Trophoblast cell (in vitro differentiated cells and primary cell): ENCODE measurements at regions not wholly inside any gene's neighbourhood (a gene's known extent, or its start where the extent isn't known, plus 50 kb on each side); places are given as distances from the start of the nearest gene placed in this dataset.

Experiments used
- DNase-seq, 2 donors: peaks; one replicate each; pipeline ENCODE4 v3.0.0-alpha.2; 2016
- H2AFZ ChIP-seq: 2 replicates; pipeline ENCODE4 v1.6.1; 2013; ENCODE audit warnings: low read length, moderate library complexity, mild to moderate bottlenecking; ENCODE audit not compliant: insufficient read depth, poor library complexity
- H2AK5ac ChIP-seq: 2 replicates; pipeline ENCODE4 v1.6.1; 2013; ENCODE audit warnings: mild to moderate bottlenecking, low read length
- H2BK120ac ChIP-seq: 2 replicates; pipeline ENCODE4 v1.6.1; 2013; ENCODE audit warnings: low read length, mild to moderate bottlenecking, moderate library complexity; ENCODE audit not compliant: insufficient read depth, poor library complexity
- H2BK12ac ChIP-seq: 2 replicates; pipeline ENCODE4 v1.6.1; 2013; ENCODE audit warnings: mild to moderate bottlenecking, low read length, moderate library complexity
- H2BK5ac ChIP-seq: 2 replicates; pipeline ENCODE4 v1.6.1; 2013; ENCODE audit warnings: low read length, low read depth, moderate library complexity, mild to moderate bottlenecking; ENCODE audit not compliant: poor library complexity
- H3K14ac ChIP-seq: 2 replicates; pipeline ENCODE4 v1.6.1; 2013; ENCODE audit warnings: mild to moderate bottlenecking, low read length
- H3K18ac ChIP-seq: 2 replicates; pipeline ENCODE4 v1.6.1; 2013; ENCODE audit warnings: mild to moderate bottlenecking, low read length
- H3K23ac ChIP-seq: 2 replicates; pipeline ENCODE4 v1.6.1; 2013; ENCODE audit warnings: low read length
- H3K27ac ChIP-seq: 2 replicates; pipeline ENCODE4 v1.5.1; 2013; ENCODE audit warnings: low read depth, mild to moderate bottlenecking, inconsistent platforms, low read length, moderate library complexity
- H3K27me3 ChIP-seq: 2 replicates; pipeline ENCODE4 v1.6.1; 2013; ENCODE audit warnings: inconsistent platforms, mild to moderate bottlenecking, low read length, moderate library complexity; ENCODE audit not compliant: insufficient read depth
- H3K36me3 ChIP-seq, 2 experiments: 1 replicate in 1 of 2; 2 replicates in 1 of 2; pipeline ENCODE4 v1.6.1; 2013; ENCODE audit warnings: low read length in 2 of 2, mild to moderate bottlenecking in 2 of 2, moderate library complexity in 1 of 2; ENCODE audit not compliant: insufficient read depth in 2 of 2, control insufficient read depth in 1 of 2
- H3K4ac ChIP-seq: 2 replicates; pipeline ENCODE4 v1.6.1; 2013; ENCODE audit warnings: low read depth, mild to moderate bottlenecking, low read length, moderate library complexity
- H3K4me1 ChIP-seq, 2 experiments: 1 replicate in 1 of 2; 2 replicates in 1 of 2; pipeline ENCODE4 v1.6.1; 2013; ENCODE audit warnings: low read length in 2 of 2, mild to moderate bottlenecking in 2 of 2, moderate library complexity in 1 of 2; ENCODE audit not compliant: insufficient read depth in 2 of 2, control insufficient read depth in 1 of 2
- H3K4me2 ChIP-seq: 2 replicates; pipeline ENCODE4 v1.6.1; 2013; ENCODE audit warnings: inconsistent platforms, mild to moderate bottlenecking, low read length, moderate library complexity
- H3K4me3 ChIP-seq: 2 replicates; pipeline ENCODE4 v1.5.1; 2013; ENCODE audit warnings: mild to moderate bottlenecking, low read depth, low read length, inconsistent platforms
- H3K79me1 ChIP-seq: one replicate; pipeline ENCODE4 v1.6.1; 2013; ENCODE audit warnings: low read length
- H3K79me2 ChIP-seq: 2 replicates; pipeline ENCODE4 v1.6.1; 2013; ENCODE audit warnings: low read length, mild to moderate bottlenecking; ENCODE audit not compliant: control insufficient read depth, insufficient read depth, poor library complexity
- H3K9ac ChIP-seq: 2 replicates; pipeline ENCODE4 v1.6.1; 2013; ENCODE audit warnings: mild to moderate bottlenecking, low read length
- H3K9me3 ChIP-seq: 2 replicates; pipeline ENCODE4 v1.6.1; 2013; ENCODE audit warnings: low read depth, mild to moderate bottlenecking, control low read depth, inconsistent platforms, low read length; ENCODE audit not compliant: insufficient read depth
- H4K12ac ChIP-seq: 2 replicates; pipeline ENCODE4 v1.6.1; 2013; ENCODE audit warnings: low read depth, mild to moderate bottlenecking, low read length, moderate library complexity
- H4K8ac ChIP-seq: 2 replicates; pipeline ENCODE4 v1.6.1; 2013; ENCODE audit warnings: low read depth, mild to moderate bottlenecking, low read length, moderate library complexity
- H4K91ac ChIP-seq: one replicate; pipeline ENCODE4 v1.6.1; 2013; ENCODE audit warnings: low read depth, mild to moderate bottlenecking, low read length, moderate library complexity
- WGBS: extraction: QIAGEN DNeasy Blood & Tissue Kit; methylation state at CpG from one replicate; pipeline ENCODE4 v1.1.7; 2013; ENCODE audit warnings: missing lambda C conversion rate; ENCODE audit not compliant: insufficient read length, insufficient coverage; ENCODE audit errors: extremely low coverage; 5-methylcytosine and 5-hydroxymethylcytosine counted together

DNA sequence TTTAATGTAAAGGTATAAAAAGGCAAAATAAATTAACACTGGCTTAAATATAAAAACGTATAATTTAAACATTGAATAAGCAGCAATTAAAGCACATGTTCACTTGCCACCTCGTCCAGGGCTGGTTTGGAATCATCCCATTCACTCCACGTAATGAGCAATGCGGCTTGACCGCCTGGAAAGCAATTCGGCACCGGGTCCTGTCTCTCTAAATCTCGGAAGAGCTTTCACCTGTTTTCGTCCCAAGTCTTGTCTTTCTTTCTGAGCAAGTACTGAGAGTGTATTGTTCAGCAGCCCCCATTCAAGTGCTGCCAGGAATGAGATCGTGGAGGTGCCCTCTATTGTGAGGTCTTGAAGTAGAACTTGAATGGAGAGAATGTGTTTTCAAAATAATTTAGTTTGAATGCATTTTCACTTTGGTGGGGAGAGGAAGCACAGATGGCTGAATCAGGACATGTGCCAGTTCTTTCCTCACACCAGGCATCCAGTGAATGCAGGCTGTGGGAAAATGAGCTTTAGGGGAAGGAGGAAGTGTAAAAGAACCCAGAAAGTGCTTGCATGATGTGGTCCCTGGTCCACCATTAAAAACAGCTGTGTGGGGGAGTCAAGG, 515.2 kb downstream of the REEP3 start:
- Histone ChIP-seq H3K27me3 (no peaks in the 10 kb centered on the region), H3K4me1 (no peaks in the 10 kb centered on the region), H4K91ac (no peak overlapping the region), H3K27ac (no peak overlapping the region), H3K36me3 (no peaks in the 10 kb centered on the region), H3K23ac (no peak overlapping the region), H3K18ac (no peak overlapping the region), H3K4me2 (no peak overlapping the region), H4K12ac (no peak overlapping the region), H3K4ac (no peak overlapping the region), H3K9me3 (no peaks in the 10 kb centered on the region), H2AFZ (no peak overlapping the region), H3K4me3 (no peak overlapping the region), H2AK5ac (no peak overlapping the region), H3K79me1 (no peaks in the 10 kb centered on the region), H4K8ac (no peak overlapping the region), H3K9ac (no peak overlapping the region), H3K14ac (no peak overlapping the region), H3K79me2 (peaks cover 1% of the 10 kb centered on the region), H2BK120ac (no peak overlapping the region), H2BK5ac (no peak overlapping the region), H2BK12ac (no peak overlapping the region)
- DNase-seq = no peak
- WGBS = no CpG with 5 or more reads among the region's 10 CpGs

DNA sequence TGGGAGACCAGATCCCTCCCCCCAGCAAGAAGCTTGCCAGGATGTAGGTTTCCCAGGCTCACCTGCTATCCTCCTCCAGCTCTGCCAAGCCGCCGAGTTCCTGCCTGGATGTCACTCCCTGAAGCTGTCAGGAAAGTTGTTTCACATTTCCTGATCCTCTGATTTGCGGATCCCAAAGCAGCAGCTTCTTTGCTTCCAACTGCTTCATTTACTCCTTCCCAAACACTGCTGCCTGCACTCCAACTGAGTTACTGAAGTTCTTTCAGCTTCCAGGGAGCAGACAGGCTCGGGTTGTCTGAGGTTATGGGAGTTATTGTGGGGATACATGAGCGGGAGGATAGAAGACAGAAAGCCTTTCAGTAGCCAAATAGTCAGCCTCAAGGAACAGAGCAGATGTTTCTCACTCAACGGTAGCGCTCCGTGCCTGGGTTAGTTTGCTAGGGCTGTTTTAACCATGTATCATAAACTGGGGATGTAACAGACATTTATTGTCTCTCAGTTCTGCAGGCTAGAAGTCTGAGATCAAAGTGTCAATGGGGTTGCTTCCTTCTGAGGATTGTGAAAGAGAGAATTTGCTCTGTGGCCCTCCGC, 516.0 kb downstream of the REEP3 start:
- Histone ChIP-seq H3K18ac (no peak overlapping the region), H2BK5ac (no peak overlapping the region), H3K79me2 (peaks cover 1% of the 10 kb centered on the region), H3K9me3 (no peaks in the 10 kb centered on the region), H3K36me3 (no peaks in the 10 kb centered on the region), H3K4me1 (no peaks in the 10 kb centered on the region), H3K27ac (no peak overlapping the region), H3K27me3 (no peaks in the 10 kb centered on the region), H3K23ac (no peak overlapping the region), H3K79me1 (no peaks in the 10 kb centered on the region), H3K4me3 (no peak overlapping the region), H3K14ac (no peak overlapping the region), H2AK5ac (no peak overlapping the region), H2BK12ac (no peak overlapping the region), H2BK120ac (no peak overlapping the region), H4K8ac (no peak overlapping the region), H3K4me2 (no peak overlapping the region), H3K4ac (no peak overlapping the region), H4K12ac (no peak overlapping the region), H2AFZ (no peak overlapping the region), H3K9ac (no peak overlapping the region), H4K91ac (no peak overlapping the region)
- DNase-seq = no peak
- no CpG with 5 or more reads among the region's 9 CpGs for WGBS

DNA sequence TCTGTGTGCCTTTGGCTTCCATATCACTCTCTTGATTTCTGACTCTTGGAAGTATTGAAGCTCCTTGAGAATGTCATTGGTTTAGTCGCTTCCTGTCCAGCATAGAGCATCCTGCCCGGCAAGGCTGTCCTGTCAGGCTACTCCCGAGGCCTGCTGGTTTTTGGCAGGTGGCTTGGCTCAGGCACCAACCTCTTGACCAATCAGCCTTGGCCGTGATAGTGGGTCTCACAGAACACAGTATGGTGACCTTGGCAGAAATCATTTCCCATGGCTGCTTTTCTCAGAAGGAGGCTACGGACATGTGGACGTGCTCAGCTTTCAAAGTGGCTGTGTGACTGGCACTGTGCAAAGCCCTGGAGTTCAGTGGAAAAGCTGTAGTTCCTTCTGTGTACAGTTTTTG, 516.9 kb downstream of the REEP3 start:
- H2AFZ ChIP-seq = no peak overlapping the region
- no peak overlapping the region for H2BK120ac ChIP-seq
- no peak overlapping the region for H3K4ac ChIP-seq
- WGBS = no CpG with 5 or more reads among the region's 6 CpGs
- H3K23ac ChIP-seq = no peak overlapping the region
- H3K79me2 ChIP-seq = peaks cover 1% of the 10 kb centered on the region
- H2BK12ac ChIP-seq = no peak overlapping the region
- H3K18ac ChIP-seq = no peak overlapping the region
- H3K9me3 ChIP-seq = no peaks in the 10 kb centered on the region
- H3K27ac ChIP-seq = no peak overlapping the region
- no peak overlapping the region for H4K8ac ChIP-seq
- no peaks in the 10 kb centered on the region for H3K79me1 ChIP-seq
- no peak for DNase-seq
- no peak overlapping the region for H4K91ac ChIP-seq
- no peak overlapping the region for H2BK5ac ChIP-seq
- H4K12ac ChIP-seq = no peak overlapping the region
- H3K36me3 ChIP-seq = no peaks in the 10 kb centered on the region
- H3K9ac ChIP-seq = no peak overlapping the region
- H3K4me1 ChIP-seq = no peaks in the 10 kb centered on the region
- no peak overlapping the region for H3K4me3 ChIP-seq
- no peak overlapping the region for H3K4me2 ChIP-seq
- no peaks in the 10 kb centered on the region for H3K27me3 ChIP-seq
- no peak overlapping the region for H3K14ac ChIP-seq
- no peak overlapping the region for H2AK5ac ChIP-seq

DNA sequence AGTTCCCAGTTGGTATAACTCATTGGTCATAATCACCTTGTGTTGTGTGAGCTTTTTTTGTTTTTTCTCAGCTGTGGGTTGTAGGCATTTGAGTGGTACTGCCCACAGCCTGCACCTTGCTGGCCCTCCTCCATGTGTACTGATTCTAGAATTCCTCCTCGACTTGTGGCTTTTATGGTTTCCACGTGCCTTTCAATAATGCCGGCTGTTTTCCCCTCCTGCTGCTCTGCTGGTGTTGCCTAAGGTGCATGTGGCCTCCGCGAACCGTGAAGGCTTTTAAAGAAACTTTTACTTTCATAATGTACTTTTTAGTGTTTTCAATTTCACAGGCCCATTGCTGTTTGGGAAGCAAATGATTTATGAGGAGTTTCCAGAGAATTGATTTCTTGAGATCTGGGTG, 518.0 kb downstream of the REEP3 start:
- H3K4me3 ChIP-seq = no peak overlapping the region
- no peak overlapping the region for H2BK120ac ChIP-seq
- H4K8ac ChIP-seq = no peak overlapping the region
- no peak overlapping the region for H3K4me2 ChIP-seq
- H3K18ac ChIP-seq = no peak overlapping the region
- H3K27ac ChIP-seq = no peak overlapping the region
- no peak overlapping the region for H4K91ac ChIP-seq
- H2BK5ac ChIP-seq = no peak overlapping the region
- H4K12ac ChIP-seq = no peak overlapping the region
- peaks cover 1% of the 10 kb centered on the region for H3K79me2 ChIP-seq
- no peaks in the 10 kb centered on the region for H3K36me3 ChIP-seq
- no peak overlapping the region for H3K14ac ChIP-seq
- no peak overlapping the region for H3K23ac ChIP-seq
- H2BK12ac ChIP-seq = no peak overlapping the region
- no peak for DNase-seq
- H3K4ac ChIP-seq = no peak overlapping the region
- no peaks in the 10 kb centered on the region for H3K4me1 ChIP-seq
- H3K9me3 ChIP-seq = no peaks in the 10 kb centered on the region
- no peak overlapping the region for H2AFZ ChIP-seq
- no peak overlapping the region for H2AK5ac ChIP-seq
- no peaks in the 10 kb centered on the region for H3K27me3 ChIP-seq
- H3K79me1 ChIP-seq = no peaks in the 10 kb centered on the region
- WGBS = no CpG with 5 or more reads among the region's 6 CpGs
- H3K9ac ChIP-seq = no peak overlapping the region
